Liver (tissue), 8 donors: ENCODE measurements at regions not wholly inside any gene's neighbourhood (a gene's known extent, or its start where the extent isn't known, plus 50 kb on each side); places are given as distances from the start of the nearest gene placed in this dataset.

Experiments
- DNase-seq: peaks from one replicate; pipeline ENCODE4 v3.0.0-alpha.2; 2017; ENCODE audit warnings: low spot score
- H3K27ac ChIP-seq, 2 donors: one replicate each; pipeline ENCODE4 v1.7.0; 2013; ENCODE audit warnings: inconsistent platforms in 2 of 2, low read length in 2 of 2, control low read depth in 1 of 2, low read depth in 1 of 2, mild to moderate bottlenecking in 1 of 2
- H3K27me3 ChIP-seq, 4 donors: one replicate each; pipeline versions ENCODE4 v1.6.1 to v1.7.0; 2013; ENCODE audit warnings: low read length in 3 of 4, inconsistent platforms in 1 of 4, mild to moderate bottlenecking in 1 of 4, moderate library complexity in 1 of 4; ENCODE audit not compliant: control insufficient read depth in 4 of 4, insufficient read depth in 4 of 4
- H3K36me3 ChIP-seq, 4 donors: one replicate each; pipeline versions ENCODE4 v1.6.1 to v1.7.0; 2013; ENCODE audit warnings: low read length in 3 of 4, mild to moderate bottlenecking in 3 of 4, low read depth in 1 of 4, moderate library complexity in 1 of 4; ENCODE audit not compliant: control insufficient read depth in 4 of 4, insufficient read depth in 3 of 4
- H3K4me1 ChIP-seq, 4 donors: one replicate each; pipeline versions ENCODE4 v1.6.1 to v1.7.0; 2013; ENCODE audit warnings: low read length in 3 of 4, mild to moderate bottlenecking in 3 of 4, moderate library complexity in 1 of 4; ENCODE audit not compliant: control insufficient read depth in 4 of 4, insufficient read depth in 4 of 4
- H3K4me3 ChIP-seq, 3 donors: one replicate each; pipeline versions ENCODE4 v1.6.1 to v1.7.0; 2013; ENCODE audit warnings: low read length in 3 of 3, control low read depth in 1 of 3, low read depth in 1 of 3, mild to moderate bottlenecking in 1 of 3
- H3K9ac ChIP-seq, 2 donors: one replicate each; pipeline ENCODE4 v1.7.0; 2013; ENCODE audit warnings: low read length in 2 of 2, mild to moderate bottlenecking in 2 of 2, moderate library complexity in 2 of 2, control low read depth in 1 of 2, low read depth in 1 of 2
- H3K9me3 ChIP-seq, 4 donors: one replicate each; pipeline versions ENCODE4 v1.6.1 to v1.7.0; 2013; ENCODE audit warnings: low read length in 3 of 4; ENCODE audit not compliant: control insufficient read depth in 4 of 4
- ATF3 ChIP-seq: IDR thresholded peaks from 2 replicates; pipeline ENCODE4 v1.6.1; 2016; ENCODE audit warnings: antibody characterized with exemption
- CTCF ChIP-seq: fragments of 150-350 bp; IDR thresholded peaks from 2 replicates; pipeline ENCODE4 v1.5.1; 2017; ENCODE audit warnings: improper control_type of control experiment, low read depth, low read length; ENCODE audit not compliant: missing input control
- EGR1 ChIP-seq, 2 donors: IDR thresholded peaks; 2 replicates each; pipeline ENCODE4 v1.6.1; 2016 to 2018; ENCODE audit warnings: antibody characterized with exemption in 2 of 2, low read depth in 2 of 2
- FOXA1 ChIP-seq: IDR thresholded peaks from 2 replicates; pipeline ENCODE4 v1.6.1; 2016; ENCODE audit warnings: antibody characterized with exemption
- FOXA2 ChIP-seq: IDR thresholded peaks from 2 replicates; pipeline ENCODE4 v1.6.1; 2016; ENCODE audit warnings: antibody characterized with exemption
- GABPA ChIP-seq, 2 donors: IDR thresholded peaks in 1 of 2; conservative IDR thresholded peaks in 1 of 2; 2 replicates each; pipeline ENCODE4 v1.6.1; 2016; ENCODE audit warnings: antibody characterized with exemption in 2 of 2, mild to moderate bottlenecking in 1 of 2, moderate library complexity in 1 of 2
- HNF4A ChIP-seq, 2 donors: conservative IDR thresholded peaks; 2 replicates each; pipeline ENCODE4 v1.6.1; 2016; ENCODE audit warnings: antibody characterized with exemption in 2 of 2, mild to moderate bottlenecking in 2 of 2
- HNF4G ChIP-seq: IDR thresholded peaks from 2 replicates; pipeline ENCODE4 v1.6.1; 2016; ENCODE audit warnings: antibody characterized with exemption
- JUND ChIP-seq, 2 donors: IDR thresholded peaks; 2 replicates each; pipeline ENCODE4 v1.6.1; 2016; ENCODE audit warnings: antibody characterized with exemption in 2 of 2
- MAX ChIP-seq: IDR thresholded peaks from 2 replicates; pipeline ENCODE4 v1.6.1; 2016; ENCODE audit warnings: antibody characterized with exemption
- NR2F2 ChIP-seq: IDR thresholded peaks from 2 replicates; pipeline ENCODE4 v1.6.1; 2016; ENCODE audit warnings: antibody characterized with exemption
- RAD21 ChIP-seq, 2 donors: IDR thresholded peaks; 2 replicates each; pipeline ENCODE4 v1.6.1; 2016; ENCODE audit warnings: antibody characterized with exemption in 2 of 2, mild to moderate bottlenecking in 2 of 2
- REST ChIP-seq: IDR thresholded peaks from 2 replicates; pipeline ENCODE4 v1.6.1; 2016; ENCODE audit warnings: antibody characterized with exemption, mild to moderate bottlenecking
- RXRA ChIP-seq, 2 donors: IDR thresholded peaks; 2 replicates each; pipeline ENCODE4 v1.6.1; 2017 to 2018; ENCODE audit warnings: antibody characterized with exemption in 2 of 2, mild to moderate bottlenecking in 1 of 2
- SP1 ChIP-seq: IDR thresholded peaks from 2 replicates; pipeline ENCODE4 v1.6.1; 2018; ENCODE audit warnings: antibody characterized with exemption, mild to moderate bottlenecking
- TAF1 ChIP-seq: conservative IDR thresholded peaks from 2 replicates; pipeline ENCODE4 v1.6.1; 2016; ENCODE audit warnings: antibody characterized with exemption, mild to moderate bottlenecking
- YY1 ChIP-seq: IDR thresholded peaks from 2 replicates; pipeline ENCODE4 v1.6.1; 2016; ENCODE audit warnings: antibody characterized with exemption, mild to moderate bottlenecking
- WGBS: extraction: QIAGEN DNeasy Blood & Tissue Kit; methylation state at CpG from one replicate; pipeline ENCODE4 v1.1.7; 2013; 5-methylcytosine and 5-hydroxymethylcytosine counted together
- TF ChIP-seq, protein P1 (sequence below): IDR thresholded peaks from 2 replicates; pipeline ENCODE4 v1.6.1; 2016; ENCODE audit warnings: antibody characterized with exemption
- donor health status: healthy.
- donor health status: healthy.
- donor health status: healthy.
- donor health status: healthy.
- donor health status: healthy.

DNA sequence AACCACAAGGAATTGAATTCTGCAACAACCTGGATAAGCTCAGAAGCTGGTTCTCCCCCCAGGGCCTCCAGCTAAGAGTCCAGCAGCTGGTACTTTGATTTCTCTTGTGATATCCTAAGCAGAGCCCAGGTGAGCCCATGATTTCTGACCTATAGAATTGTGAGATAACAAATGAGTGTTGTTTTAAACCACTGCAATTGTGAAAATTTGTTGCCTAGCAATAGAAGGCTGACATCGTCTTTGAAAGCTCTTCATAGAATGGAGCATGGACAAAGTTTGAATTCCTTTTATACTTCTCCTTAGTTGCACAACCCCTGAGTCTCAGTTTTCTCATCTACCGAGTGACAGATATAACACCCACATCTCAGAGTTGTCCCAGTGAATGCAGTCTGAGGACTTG, 129.9 kb downstream of the TEX36 start:
- Histone ChIP-seq H3K9me3 (peaks cover 2 to 14% (median 9%) of the 10 kb centered on the region in 4 donors), H3K4me3 (no peak overlapping the region), H3K27me3 (peaks cover 0 to 4% (median 1%) of the 10 kb centered on the region in 4 donors), H3K9ac (no peak overlapping the region), H3K36me3 (no peaks in the 10 kb centered on the region), H3K27ac (no peak overlapping the region), H3K4me1 (no peaks in the 10 kb centered on the region)
- DNase-seq = no peak
- TF ChIP-seq RAD21 (IDR thresholded peaks at IDR 0.05) (no peak), NR2F2 (no peak), HNF4A (conservative IDR thresholded peaks at IDR 0.05) (no peak), TAF1 (no peak), FOXA1 (no peak), YY1 (no peak), FOXA2 (no peak), EGR1 (IDR thresholded peaks at IDR 0.05; ENCODE audit: low read depth in 2 of 2) (no peak), ATF3 (no peak), REST (no peak), SP1 (no peak), MAX (no peak), HNF4G (no peak)
- 82% methylated on average over 2 of the region's 2 CpGs for WGBS

DNA sequence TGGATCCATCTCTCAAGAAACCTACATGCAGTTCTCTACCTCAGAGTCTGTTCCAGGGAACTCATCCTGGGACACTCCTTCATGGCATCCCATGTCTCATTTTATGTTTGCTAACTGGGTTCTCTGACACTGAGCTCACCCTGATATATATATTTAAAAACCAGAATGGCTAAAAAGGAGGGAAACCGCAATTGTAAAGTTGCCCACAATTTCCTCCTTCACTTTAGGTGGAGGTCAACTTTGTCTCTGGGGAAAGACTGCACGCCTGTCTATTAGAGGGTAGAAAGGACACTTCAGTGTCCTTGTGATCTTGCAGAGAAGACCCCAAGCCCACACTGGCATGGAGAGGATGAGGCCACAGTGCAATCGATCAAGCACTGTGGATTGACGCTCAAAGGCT, 131.7 kb downstream of the TEX36 start:
- H3K27ac ChIP-seq = no peak overlapping the region
- H3K4me1 ChIP-seq = no peaks in the 10 kb centered on the region
- H3K36me3 ChIP-seq = no peaks in the 10 kb centered on the region
- no peak for DNase-seq
- WGBS = 86% methylated on average over 4 of the region's 4 CpGs
- peaks cover 0 to 3% (median under 1%) of the 10 kb centered on the region in 4 donors for H3K27me3 ChIP-seq
- no peak overlapping the region for H3K4me3 ChIP-seq
- TF ChIP-seq SP1 (no peak), NR2F2 (no peak), MAX (no peak), REST (no peak), RAD21 (IDR thresholded peaks at IDR 0.05) (no peak), CTCF (no peak), GABPA (IDR thresholded peaks at IDR 0.05 in 1 of 2, conservative IDR thresholded peaks at IDR 0.05 in 1 of 2) (no peak), YY1 (no peak), EGR1 (IDR thresholded peaks at IDR 0.05; ENCODE audit: low read depth in 2 of 2) (no peak), HNF4G (no peak), JUND (IDR thresholded peaks at IDR 0.05) (no peak), FOXA2 (no peak), RXRA (IDR thresholded peaks at IDR 0.05) (no peak), TAF1 (no peak), ATF3 (no peak), HNF4A (conservative IDR thresholded peaks at IDR 0.05) (no peak), FOXA1 (no peak)
- TF ChIP-seq, protein P1, sequence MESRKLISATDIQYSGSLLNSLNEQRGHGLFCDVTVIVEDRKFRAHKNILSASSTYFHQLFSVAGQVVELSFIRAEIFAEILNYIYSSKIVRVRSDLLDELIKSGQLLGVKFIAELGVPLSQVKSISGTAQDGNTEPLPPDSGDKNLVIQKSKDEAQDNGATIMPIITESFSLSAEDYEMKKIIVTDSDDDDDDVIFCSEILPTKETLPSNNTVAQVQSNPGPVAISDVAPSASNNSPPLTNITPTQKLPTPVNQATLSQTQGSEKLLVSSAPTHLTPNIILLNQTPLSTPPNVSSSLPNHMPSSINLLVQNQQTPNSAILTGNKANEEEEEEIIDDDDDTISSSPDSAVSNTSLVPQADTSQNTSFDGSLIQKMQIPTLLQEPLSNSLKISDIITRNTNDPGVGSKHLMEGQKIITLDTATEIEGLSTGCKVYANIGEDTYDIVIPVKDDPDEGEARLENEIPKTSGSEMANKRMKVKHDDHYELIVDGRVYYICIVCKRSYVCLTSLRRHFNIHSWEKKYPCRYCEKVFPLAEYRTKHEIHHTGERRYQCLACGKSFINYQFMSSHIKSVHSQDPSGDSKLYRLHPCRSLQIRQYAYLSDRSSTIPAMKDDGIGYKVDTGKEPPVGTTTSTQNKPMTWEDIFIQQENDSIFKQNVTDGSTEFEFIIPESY = no peak
- peaks cover 2 to 14% (median 9%) of the 10 kb centered on the region in 4 donors for H3K9me3 ChIP-seq
- no peak overlapping the region for H3K9ac ChIP-seq
